Endodermal cell (in vitro differentiated cells): ENCODE measurements at regions not wholly inside any gene's neighbourhood (a gene's known extent, or its start where the extent isn't known, plus 50 kb on each side); places are given as distances from the start of the nearest gene placed in this dataset.

ENCODE experiments used
- DNase-seq: peaks from one replicate; pipeline ENCODE4 v3.0.0-alpha.2; 2017
- H3K27ac ChIP-seq: 2 replicates; pipeline ENCODE4 v1.5.1; 2013; ENCODE audit warnings: mild to moderate bottlenecking, low read depth, low read length, moderate library complexity
- H3K27me3 ChIP-seq: 2 replicates; pipeline ENCODE4 v1.6.1; 2013; ENCODE audit warnings: mild to moderate bottlenecking, low read length, moderate library complexity; ENCODE audit not compliant: insufficient read depth, control insufficient read depth, poor library complexity, severe bottlenecking
- H3K36me3 ChIP-seq: 2 replicates; pipeline ENCODE4 v1.7.0; 2013; ENCODE audit warnings: mild to moderate bottlenecking, low read length, moderate library complexity; ENCODE audit not compliant: control insufficient read depth, insufficient read depth
- H3K4me1 ChIP-seq: one replicate; pipeline ENCODE4 v1.7.0; 2013; ENCODE audit warnings: low read length; ENCODE audit not compliant: control insufficient read depth, insufficient read depth
- H3K4me3 ChIP-seq: 2 replicates; pipeline ENCODE4 v1.5.1; 2013; ENCODE audit warnings: mild to moderate bottlenecking, low read length, moderate library complexity
- H3K9ac ChIP-seq: 2 replicates; pipeline ENCODE4 v1.6.1; 2013; ENCODE audit warnings: mild to moderate bottlenecking, low read length, moderate library complexity; ENCODE audit not compliant: poor library complexity, severe bottlenecking; ENCODE audit errors: extremely low read depth
- H3K9me3 ChIP-seq: 2 replicates; pipeline ENCODE4 v1.6.1; 2013; ENCODE audit warnings: mild to moderate bottlenecking, low read length, moderate library complexity; ENCODE audit not compliant: control insufficient read depth
- H3K27ac Mint-ChIP-seq: 2 replicates; pipeline ENCODE4 v1.8.0; 2020; ENCODE audit warnings: mixed read lengths
- H3K27me3 Mint-ChIP-seq: 2 replicates; pipeline ENCODE4 v1.8.0; 2021; ENCODE audit warnings: mild to moderate bottlenecking, mixed read lengths; ENCODE audit not compliant: insufficient read depth
- H3K36me3 Mint-ChIP-seq: 2 replicates; pipeline ENCODE4 v1.8.0; 2020; ENCODE audit warnings: low read depth, mixed read lengths
- H3K4me1 Mint-ChIP-seq: 2 replicates; pipeline ENCODE4 v1.8.0; 2020; ENCODE audit warnings: mixed read lengths
- H3K4me3 Mint-ChIP-seq: 2 replicates; pipeline ENCODE4 v1.8.0; 2020; ENCODE audit warnings: mild to moderate bottlenecking, moderate library complexity, mixed read lengths
- H3K9me3 Mint-ChIP-seq: 2 replicates; pipeline ENCODE4 v1.8.0; 2020; ENCODE audit warnings: mild to moderate bottlenecking, mixed read lengths
- CTCF ChIP-seq: fragments of 200-600 bp; sonication (generic); conservative IDR thresholded peaks from 2 replicates; pipeline ENCODE4 v1.5.0; 2021; ENCODE audit warnings: antibody characterized with exemption, mild to moderate bottlenecking
- WGBS, 2 experiments: methylation state at CpG; one replicate each; pipeline versions ENCODE4 v1.1.5 to v1.1.7; 2013; ENCODE audit warnings: missing lambda C conversion rate in 2 of 2, mixed read lengths in 1 of 2; ENCODE audit not compliant: insufficient coverage in 1 of 2, insufficient read length in 1 of 2; 5-methylcytosine and 5-hydroxymethylcytosine counted together

GRCh38 chr2:22786817-22787216 lies 598.2 kb upstream of the KLHL29 start:
- Histone ChIP-seq H3K9ac (no peak overlapping the region), H3K4me1 (no peaks in the 10 kb centered on the region), H3K4me3 (no peak overlapping the region), H3K36me3 (no peaks in the 10 kb centered on the region), H3K27me3 (peaks cover 41% of the 10 kb centered on the region), H3K9me3 (no peaks in the 10 kb centered on the region), H3K27ac (no peak overlapping the region)
- no peaks in the 10 kb centered on the region for H3K9me3 Mint-ChIP-seq
- H3K4me1 Mint-ChIP-seq: peaks cover 12% of the 10 kb centered on the region
- H3K27ac Mint-ChIP-seq: no peak overlapping the region
- DNase-seq: no peak
- H3K27me3 Mint-ChIP-seq: peaks cover 48% of the 10 kb centered on the region
- H3K36me3 Mint-ChIP-seq: no peaks in the 10 kb centered on the region
- no peak overlapping the region for H3K4me3 Mint-ChIP-seq
- WGBS, 2 experiments: 95 to 100% methylated on average over 2 of the region's 2 CpGs
- TF ChIP-seq CTCF: no peak

GRCh38 chr2:22787745-22788144 lies 597.2 kb upstream of the KLHL29 start:
- no peak overlapping the region for H3K4me3 Mint-ChIP-seq
- DNase-seq: no peak
- no peaks in the 10 kb centered on the region for H3K4me1 ChIP-seq
- no peaks in the 10 kb centered on the region for H3K36me3 ChIP-seq
- TF ChIP-seq CTCF: no peak
- H3K27ac ChIP-seq: no peak overlapping the region
- 60% methylated on average over 1 of the region's 1 CpG; no CpG with 5 or more reads in 1 of the 2 experiments for WGBS, 2 experiments
- H3K27ac Mint-ChIP-seq: no peak overlapping the region
- H3K9me3 ChIP-seq: no peaks in the 10 kb centered on the region
- peaks cover 41% of the 10 kb centered on the region for H3K27me3 ChIP-seq
- no peak overlapping the region for H3K4me3 ChIP-seq
- no peaks in the 10 kb centered on the region for H3K9me3 Mint-ChIP-seq
- no peak overlapping the region for H3K9ac ChIP-seq
- H3K27me3 Mint-ChIP-seq: peaks cover 53% of the 10 kb centered on the region
- H3K36me3 Mint-ChIP-seq: no peaks in the 10 kb centered on the region
- H3K4me1 Mint-ChIP-seq: peaks cover 12% of the 10 kb centered on the region

GRCh38 chr2:22788749-22789327 lies 596.1 kb upstream of the KLHL29 start:
- no peak for DNase-seq
- peaks cover 12% of the 10 kb centered on the region for H3K4me1 Mint-ChIP-seq
- no peak for TF ChIP-seq CTCF
- no peaks in the 10 kb centered on the region for H3K9me3 Mint-ChIP-seq
- Histone ChIP-seq H3K9me3 (no peaks in the 10 kb centered on the region), H3K9ac (no peak overlapping the region), H3K4me3 (no peak overlapping the region), H3K27me3 (peaks cover 42% of the 10 kb centered on the region), H3K4me1 (no peaks in the 10 kb centered on the region), H3K36me3 (no peaks in the 10 kb centered on the region), H3K27ac (no peak overlapping the region)
- no peak overlapping the region for H3K4me3 Mint-ChIP-seq
- WGBS, 2 experiments: 83 to 89% methylated on average over 3 to 7 of the region's 7 CpGs
- peaks cover 54% of the 10 kb centered on the region for H3K27me3 Mint-ChIP-seq
- no peak overlapping the region for H3K27ac Mint-ChIP-seq
- H3K36me3 Mint-ChIP-seq: no peaks in the 10 kb centered on the region
